GM21737 (cell line): ENCODE measurements at regions not wholly inside any gene's neighbourhood (a gene's known extent, or its start where the extent isn't known, plus 50 kb on each side); places are given as distances from the start of the nearest gene placed in this dataset.
"Not testable (repeated sequence)": the region's sequence is repeated elsewhere in the genome, so short reads cannot be mapped to it uniquely, and the experiment has no call there.

Source experiments
- ATAC-seq: cut with Tn5 transposase; IDR thresholded peaks from one replicate; pipeline ENCODE4 v1.9.1; 2021; ENCODE audit warnings: mild to moderate bottlenecking, moderate library complexity; ENCODE audit not compliant: unreplicated experiment

DNA sequence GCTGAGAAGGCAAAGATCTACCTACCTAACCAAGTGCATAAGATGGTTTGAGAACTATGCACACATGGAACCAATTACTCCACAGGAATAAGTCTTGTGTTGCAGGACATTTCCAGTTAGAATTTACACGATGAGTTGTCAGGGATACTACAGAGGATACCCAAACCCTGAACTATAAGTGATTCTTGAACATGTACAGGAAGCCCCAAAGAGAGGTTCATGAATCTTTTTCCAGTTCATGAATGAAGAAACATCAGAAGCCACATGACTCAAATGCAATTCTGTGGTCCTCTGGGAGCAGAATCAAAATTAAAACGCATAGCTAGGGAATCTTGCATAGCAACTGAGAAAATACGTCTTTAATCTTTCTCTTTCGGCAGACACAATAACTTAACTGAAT, 114.1 kb upstream of the LMCD1 start:
- ATAC-seq = no peak

DNA sequence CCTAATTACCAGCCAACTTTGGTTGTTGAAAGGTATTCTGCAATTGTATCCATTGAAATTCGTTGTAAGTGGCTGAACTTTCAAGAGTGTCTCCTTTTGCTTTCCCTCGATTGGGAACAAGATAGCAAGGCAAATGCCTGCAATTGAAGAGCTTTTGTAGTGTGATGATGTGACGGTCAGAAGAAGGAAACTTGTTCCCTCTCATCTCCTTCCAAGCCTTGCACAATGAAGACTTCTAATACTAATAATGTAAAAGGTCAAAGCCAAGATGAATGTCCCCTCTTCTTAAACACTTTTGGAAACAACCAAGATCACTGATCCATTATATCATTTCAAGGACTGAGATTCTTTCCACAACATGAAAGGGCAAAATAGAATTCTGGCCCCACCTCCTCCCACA, 101.9 kb upstream of the LMCD1 start:
- no peak for ATAC-seq

DNA sequence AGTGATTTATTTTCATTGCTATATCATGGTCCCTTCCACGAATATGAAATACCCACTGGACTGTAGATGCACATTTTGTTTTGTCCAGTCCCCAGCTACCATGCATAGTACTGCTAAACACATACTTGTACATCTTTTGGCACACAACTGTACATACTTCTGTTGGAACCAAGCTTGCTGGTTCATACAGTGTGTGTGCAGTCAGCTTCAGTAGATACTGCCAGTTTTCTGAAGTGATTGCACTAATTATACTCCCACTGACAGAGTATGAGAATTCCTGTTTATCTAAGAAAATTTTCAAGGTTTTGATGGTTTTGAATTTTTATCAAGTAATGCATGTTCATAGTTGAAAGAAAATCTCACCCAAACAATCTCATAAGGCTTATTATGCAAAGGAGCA, 100.7 kb upstream of the LMCD1 start:
- no peak for ATAC-seq

DNA sequence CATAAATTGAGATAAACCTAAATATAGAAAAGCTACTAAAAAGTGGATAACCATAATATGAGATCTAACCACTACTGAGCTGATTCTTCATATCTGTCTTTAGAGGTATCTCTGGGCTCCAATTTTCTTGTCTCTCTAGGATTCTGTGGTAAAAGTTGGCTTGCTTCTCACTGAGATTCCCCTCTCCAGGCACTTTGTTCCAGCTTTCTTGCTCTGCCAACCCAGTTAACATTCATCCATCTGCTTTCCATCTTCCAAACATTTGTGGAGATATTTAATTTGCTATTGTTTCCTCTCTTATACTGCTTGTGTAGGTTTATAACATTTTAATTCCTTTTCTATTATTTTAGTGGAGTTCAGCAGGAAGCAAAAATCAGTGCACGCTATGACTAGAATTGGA, 97.6 kb upstream of the LMCD1 start:
- ATAC-seq = no peak

DNA sequence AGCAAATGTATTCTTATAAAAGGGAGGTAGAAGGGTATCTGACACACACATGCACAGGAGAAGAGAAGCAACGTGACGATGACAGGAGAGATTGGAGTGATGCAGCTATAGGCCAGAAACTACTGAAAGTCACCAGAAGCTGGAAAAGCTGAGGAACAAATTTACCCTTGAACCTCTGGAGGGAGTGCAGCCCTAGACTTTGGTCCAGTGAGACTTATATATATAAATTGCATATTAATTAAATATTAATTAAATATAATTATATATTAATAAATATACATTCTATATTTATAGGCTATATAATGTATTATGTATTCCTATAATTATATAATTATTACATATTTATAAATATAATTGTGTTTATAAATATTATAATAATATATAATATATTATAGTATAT, 96.5 kb upstream of the LMCD1 start:
- no peak for ATAC-seq

DNA sequence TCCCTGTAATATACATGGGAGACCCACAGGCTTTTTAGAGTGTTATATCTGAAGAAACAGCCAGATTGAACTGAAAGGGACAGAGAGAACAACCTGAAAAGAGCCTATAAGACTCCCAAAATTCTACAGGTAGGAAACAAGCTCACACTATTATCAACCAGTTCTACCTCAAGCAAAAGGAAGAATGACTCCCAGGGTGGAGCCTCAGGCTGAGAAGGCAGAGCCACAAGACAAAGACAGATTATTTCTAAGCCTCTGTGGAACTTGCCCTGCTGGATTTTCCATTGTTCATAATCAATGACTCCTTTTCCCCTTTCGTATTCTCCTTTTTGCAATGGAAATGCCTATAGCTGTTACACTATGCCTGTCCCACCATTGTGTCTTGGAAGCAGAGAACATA, 95.1 kb upstream of the LMCD1 start:
- ATAC-seq = no peak

DNA sequence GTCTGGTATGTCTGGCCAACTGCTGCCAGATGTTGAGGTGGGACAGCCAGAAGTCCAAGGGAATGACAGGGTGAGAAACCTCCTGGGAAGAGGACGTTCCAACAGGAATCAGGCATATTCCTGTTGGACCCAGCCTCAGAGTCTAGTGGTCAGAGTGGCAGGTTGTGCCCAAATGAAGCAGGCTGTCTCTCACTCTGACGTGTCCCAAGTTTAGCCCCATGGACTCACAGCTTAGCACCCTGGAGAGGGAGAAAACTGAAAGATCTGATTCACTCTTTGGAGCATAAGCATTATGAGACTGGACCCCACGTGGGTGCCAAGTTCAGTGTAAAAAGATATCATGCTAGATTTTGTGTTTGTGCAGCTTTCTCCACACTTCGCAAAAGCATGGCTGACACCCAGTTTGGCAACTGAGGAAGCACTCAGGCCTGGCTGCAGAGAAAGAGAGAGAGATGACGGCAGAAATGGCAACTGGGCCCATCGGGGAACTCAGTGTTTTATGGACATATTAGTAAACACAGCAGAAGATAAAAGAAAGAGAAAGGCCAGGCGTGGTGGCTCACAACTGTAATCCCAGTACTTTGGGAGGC, 88.2 kb upstream of the LMCD1 start:
- ATAC-seq = no peak

DNA sequence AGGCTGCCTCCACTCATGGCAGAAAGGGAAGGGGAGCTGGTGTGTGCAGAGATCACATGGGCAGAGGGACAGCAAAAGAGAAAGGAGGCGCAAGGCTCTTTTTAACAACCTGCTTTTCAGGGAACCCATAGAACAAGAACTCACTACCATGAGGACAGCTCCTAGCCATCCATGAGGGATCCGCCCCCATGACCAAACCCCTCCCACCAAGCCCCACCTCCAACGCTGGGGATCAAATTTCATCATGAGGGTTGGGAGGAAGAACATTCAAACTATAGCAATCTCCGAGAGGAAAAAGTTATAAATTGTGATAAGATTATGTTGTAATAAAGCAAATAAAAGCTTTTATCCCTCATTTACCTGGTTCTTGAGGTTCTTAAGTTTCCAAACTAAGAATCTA, 84.7 kb upstream of the LMCD1 start:
- no peak for ATAC-seq

DNA sequence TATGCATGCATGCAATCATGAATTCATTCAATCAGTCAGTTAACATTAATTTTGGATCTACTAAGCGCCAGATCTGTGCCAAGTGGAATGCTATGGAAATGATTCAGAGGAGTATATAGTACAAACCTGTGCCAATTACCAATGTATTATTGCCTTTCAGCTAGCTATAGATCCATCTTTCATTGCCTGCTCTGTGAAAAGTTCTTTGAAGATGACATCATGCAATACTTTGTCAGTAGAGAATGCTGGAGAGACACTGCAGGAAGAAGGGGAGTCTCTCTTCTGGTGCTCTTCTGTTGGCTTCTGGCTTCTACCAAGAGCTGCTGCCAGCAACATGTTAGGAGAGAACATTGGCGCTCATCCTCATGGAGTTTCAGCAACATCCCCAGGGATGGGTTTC, 81.0 kb upstream of the LMCD1 start:
- no peak for ATAC-seq

DNA sequence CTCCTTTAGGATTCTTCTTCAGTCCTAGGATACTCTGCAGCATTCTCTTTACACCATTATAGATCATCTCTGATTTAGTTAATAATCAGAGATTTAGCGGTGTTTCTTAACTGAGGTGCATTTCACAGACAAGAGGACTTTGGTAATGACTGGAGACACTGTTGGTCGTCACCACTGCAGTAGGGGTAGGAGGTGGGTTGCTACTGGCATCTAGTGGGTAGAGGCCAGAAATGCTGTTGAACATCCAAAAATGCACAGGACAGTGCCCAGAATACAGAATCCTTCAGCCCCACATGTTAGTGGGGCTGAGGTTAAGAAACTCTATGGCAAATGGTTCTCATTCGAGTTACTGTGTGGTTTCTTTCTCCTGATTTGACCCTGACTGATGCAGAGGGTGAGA, 80.4 kb upstream of the LMCD1 start:
- ATAC-seq = no peak

DNA sequence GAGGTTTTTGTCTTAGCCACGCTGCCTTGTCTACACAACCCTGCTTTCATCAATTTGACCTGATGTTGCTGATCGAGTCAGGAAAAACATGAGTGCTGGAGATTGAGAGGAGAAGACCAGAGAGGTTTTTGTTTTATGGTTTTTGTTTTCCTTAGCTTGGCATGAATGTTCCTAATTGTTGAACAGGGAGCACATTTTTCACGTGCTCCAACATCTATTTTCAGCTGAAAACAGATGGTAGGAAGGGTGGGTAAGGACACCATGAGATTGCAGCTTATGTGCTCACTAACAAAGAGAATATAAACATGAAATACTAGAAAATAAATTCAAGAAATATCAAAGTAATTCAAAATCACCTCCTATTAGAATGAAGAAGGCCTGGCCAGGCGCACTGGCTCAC, 79.9 kb upstream of the LMCD1 start:
- no peak for ATAC-seq

DNA sequence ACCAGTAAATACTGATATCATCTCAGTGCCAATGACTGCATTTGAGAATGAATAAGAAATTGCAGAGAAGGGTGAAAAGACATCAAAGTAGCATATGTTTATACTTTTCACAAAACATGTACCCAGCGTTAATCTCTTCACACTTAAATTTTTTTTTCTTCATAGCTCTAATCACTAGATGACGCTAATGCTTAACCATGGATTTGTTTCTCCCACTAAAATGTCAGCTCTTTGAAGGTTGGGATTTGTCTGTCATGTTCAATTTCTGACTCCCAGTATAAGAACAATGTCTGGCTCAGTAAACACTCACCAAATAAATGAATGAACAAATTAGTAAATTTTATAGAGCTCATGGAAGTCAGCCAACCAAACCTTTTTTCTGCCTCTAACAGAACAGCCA, 78.3 kb upstream of the LMCD1 start:
- no peak for ATAC-seq

DNA sequence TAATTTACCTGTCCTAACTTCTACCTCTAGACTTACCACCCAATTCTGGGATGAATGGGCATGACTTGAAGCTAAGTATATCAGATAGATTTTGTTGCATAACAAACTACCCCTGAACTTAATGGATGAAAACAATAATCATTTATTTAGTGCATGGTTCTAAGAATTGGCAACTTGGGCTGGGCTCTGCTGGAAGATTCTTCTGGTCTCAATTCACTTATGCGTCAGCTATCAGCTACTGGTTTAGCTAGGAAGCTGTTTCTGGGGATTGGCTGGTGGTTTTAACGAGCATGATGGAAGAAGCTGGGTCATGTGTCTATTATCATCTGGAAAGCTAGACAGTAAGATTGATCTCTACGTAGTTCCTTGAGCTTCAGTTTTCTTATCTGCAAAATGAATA, 77.3 kb upstream of the LMCD1 start:
- ATAC-seq = no peak

DNA sequence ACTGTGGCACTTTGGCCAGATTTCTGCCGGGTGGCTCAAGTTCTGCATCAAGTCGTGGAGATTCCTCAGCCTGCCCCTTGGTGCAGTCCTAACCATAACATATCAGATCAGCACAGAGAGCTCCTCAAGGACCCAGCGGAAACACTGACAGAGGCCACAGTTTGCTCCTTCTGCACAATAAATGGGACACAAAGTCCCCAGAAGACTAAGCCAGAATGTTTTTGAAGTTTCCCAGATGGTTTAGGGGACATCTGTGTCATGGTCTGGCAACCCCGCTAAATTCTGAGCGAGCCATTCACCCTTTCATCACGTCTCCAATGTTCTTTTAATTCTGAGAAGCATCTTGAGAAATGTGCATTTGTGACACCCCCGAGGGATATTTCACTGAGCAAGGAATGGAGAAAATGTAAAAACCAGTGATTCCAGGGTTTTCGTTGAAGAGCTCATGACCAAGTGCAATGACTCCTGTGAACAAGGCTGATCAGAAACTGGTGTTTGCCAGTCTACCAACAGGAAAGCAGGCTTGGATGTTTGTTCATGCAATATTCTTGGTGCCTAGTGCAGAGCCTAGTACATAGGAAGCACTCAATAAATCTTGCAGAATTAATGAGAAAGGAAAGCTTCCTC, 64.8 kb upstream of the LMCD1 start:
- no peak for ATAC-seq

DNA sequence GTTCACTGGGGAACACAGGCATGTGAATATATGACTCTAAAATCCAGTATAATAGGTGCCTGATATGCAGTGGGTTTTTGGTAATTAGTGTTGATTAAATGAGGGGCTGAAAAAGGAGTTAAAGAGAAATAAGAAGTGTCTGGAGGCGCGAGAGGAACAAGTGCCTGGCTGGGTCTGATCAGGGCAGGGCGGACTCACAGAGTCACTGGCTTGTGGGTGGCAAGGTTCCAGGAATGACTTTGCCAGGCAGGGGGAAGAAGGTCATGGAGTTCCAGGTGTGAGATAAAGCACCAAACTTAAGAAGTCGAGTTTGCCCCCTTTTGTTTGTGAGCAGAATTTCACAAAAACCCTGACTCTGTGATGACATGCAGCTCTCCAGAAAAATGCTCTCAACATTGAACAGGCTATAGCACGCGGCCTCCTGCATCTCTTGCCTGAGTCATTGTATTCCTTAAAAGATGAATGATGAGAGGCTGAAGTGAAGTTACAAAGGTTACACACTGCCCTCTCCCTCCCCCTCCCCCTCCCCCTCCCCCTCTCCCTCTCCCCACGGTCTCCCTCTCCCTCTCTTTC, 63.0 kb upstream of the LMCD1 start:
- no peak for ATAC-seq

DNA sequence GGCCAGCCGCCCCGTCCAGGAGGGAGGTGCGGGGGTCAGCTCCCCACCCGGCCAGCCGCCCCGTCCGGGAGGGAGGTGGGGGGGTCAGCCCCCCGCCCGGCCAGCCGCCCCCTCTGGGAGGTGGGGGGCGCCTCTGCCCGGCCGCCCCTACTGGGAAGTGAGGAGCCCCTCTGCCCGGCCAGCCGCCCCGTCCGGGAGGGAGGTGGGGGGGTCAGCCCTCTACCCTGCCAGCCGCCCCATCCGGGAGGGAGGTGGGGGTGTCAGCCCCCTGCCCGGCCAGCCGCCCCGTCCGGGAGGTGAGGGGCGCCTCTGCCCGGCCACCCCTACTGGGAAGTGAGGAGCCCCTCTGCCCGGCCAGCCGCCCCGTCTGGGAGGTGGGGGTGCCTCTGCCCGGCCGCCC, 61.5 kb upstream of the LMCD1 start:
- not testable (repeated sequence) for ATAC-seq

DNA sequence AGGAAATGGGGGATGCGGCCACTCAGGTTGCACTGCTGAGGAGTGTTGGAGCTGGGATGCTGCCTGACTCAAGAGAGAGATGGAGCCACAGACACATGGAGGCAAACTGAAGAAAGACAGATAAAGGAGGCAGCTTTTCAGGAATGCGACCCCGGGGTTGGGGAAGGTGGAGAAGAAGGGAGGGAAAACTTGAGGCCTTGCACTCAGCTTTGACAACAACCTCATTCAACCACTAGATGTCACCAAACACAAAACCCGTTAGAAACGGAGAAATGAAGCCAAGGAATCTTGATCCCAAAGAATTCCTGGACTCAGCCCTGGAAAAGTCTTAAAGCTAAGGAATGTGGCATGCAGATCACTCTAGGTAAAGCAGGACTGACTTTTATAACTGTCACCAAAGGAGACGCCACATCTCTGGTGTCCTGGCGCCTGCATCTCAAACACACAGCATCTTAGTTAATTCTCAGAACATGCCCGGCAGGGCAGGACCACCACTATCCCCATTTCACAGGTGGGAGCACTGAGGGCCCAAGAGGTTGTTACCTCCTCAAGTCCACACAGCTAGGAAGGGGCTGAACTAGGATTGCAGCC, 59.6 kb upstream of the LMCD1 start:
- no peak for ATAC-seq

DNA sequence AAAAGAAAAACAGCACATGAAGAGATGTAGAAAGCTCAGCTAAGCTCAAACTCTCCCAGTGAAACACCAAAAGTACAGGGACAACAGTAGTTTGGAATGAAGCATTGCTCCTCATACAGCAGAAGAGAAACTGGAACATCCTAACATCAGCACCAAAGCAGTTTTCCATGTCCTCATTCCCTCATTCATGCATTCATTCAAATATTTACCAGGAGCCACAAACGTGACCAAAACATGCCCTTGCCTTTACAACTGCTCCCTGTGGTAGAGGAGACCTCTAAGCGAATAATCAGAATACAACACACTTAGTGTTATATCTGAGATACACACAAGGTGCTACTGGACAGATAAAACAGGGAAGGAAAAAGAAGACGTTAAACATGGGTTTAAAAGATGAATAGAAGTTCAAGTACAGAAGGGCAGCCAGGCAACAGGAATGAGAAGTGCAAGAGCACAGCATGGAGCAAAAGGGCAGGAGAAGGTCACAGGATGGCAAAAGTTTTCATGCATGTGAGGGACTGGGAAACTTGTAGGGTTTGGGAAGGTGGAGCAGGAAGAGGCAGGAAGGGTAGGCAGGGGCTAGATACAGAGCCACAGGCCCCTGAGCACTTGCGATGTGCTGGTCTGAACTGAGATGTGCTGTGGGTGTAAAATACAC, 58.5 kb upstream of the LMCD1 start:
- no peak for ATAC-seq

DNA sequence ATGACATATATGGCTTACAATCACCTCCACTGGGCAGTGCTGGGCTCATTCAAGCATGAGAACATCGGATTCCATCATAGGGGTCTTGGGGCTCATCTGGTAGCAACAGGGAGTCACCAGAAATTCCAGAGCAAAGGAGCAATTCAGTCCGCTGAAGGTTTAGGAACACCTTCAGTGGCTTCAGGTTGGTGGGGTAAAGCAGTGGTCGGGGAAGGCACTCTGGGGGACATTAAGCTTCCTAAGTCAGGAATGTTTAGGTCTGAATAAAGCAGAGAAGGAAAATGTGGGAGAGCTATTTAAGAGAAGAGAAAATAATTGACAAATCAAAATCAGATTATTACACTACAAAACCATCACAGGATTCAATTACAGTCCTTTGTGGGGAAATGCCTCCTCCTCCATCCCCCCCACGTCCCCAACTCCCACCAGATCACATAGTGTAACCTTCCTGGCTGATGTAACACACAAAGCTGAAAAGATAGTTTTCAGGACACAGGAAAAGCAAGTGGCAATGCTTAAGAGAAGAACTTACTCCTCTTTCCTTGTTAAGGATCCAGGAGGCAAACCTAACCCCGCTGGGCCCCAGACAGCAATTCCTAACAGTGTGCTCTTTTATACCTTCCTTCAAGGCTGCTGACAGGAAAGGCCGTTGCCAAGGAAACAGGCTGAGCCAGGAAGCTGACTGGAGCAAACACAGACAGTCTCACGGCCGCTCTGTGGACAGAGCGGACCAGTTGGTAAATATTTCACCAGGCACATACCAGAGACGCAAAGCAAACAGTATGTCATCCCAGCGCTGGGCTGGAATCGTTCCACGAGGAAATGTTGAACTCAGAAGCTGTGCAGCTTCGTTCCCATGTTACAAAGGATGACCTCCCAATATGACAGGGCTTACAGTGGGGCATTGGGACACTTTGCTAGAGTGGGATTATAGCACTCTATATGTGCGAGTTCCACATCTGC, 57.5 kb upstream of the LMCD1 start:
- ATAC-seq = no peak

DNA sequence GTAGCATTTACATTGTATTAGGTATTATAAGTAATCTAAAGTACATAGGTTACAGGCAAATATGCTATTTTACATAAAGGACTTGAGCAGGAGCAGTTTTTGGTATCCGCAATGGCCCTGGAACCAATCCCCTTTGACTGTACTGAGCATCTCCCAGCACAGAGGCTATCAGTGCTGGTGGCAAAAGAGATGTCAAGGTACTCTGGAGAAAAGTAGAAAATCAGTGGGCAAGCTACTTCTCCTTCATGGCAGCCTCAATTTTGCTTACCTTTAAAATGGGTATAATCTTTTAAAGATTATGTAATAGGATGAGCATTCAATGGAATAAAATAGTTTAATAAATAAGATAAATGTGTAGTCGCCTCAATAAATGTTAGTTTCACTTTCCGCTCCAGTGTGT, 56.7 kb upstream of the LMCD1 start:
- no peak for ATAC-seq

DNA sequence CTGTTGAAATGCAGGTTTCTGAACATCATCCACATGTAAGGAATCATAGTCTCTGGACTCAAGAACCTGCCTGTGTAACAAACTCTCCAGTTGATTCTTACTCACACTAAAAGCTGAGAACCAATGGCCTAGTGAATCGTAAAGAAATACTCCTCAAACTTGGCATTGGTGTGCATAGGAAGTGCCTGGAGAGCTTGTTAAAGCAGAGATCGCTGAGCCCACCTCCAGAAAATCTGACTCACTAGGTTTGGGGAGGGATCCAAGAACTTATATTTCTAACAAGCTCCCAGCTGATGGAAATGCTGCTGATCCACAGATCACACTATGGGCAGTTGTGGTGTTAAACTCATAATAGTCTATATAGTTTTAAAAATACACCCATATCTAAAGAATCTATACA, 55.8 kb upstream of the LMCD1 start:
- ATAC-seq = no peak
